GM21367 (cell line): ENCODE measurements at regions not wholly inside any gene's neighbourhood (a gene's known extent, or its start where the extent isn't known, plus 50 kb on each side); places are given as distances from the start of the nearest gene placed in this dataset.
"Not testable (repeated sequence)": the region's sequence is repeated elsewhere in the genome, so short reads cannot be mapped to it uniquely, and the experiment has no call there.

ENCODE experiments used
- ATAC-seq: cut with Tn5 transposase; IDR thresholded peaks from one replicate; pipeline ENCODE4 v1.9.1; 2021; ENCODE audit not compliant: unreplicated experiment

DNA sequence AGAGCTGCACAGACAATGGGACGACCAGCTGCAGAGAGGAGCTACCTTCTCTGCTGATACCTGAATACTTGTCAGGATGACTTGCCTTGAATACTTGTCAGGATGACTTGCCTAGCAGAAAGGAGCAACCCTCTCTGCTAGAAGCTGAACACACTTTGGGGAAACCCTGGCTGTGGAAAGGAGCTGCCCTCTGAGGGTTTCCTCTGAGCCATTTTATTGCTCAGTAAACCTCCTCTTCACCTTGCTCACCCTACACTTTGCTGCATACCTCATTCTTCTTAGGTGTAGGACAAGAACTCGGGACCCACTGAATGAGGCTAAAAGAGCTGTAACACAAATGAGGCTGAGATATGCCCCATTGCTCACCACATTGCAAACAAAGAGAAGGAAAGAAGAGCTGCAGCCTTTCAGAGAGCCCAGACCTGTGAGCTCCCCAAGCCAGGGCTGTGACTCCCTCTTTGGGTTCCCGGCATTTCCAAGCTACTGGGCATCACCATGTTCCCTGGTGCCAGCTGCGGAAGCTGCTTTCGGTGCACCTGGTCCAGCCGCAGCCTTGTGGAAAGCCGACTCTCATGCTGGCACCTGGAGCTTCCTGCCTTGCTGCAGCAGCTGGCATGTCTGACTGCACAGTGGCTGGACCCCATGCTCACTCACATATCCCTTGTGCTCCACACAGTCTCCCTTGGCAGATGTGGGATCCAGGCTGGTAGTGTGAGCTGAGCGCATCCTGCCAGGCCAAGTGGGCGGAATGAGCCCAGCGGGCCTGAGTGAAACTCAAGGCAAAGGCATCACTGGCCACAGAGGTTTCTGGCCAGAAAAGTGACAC lies 106.7 kb upstream of the AHI1 start:
- ATAC-seq = no peak

- ATAC-seq = no peak
Observed at GRCh38 chr6:135605278-135605790, 107.8 kb upstream of the AHI1 start.

DNA sequence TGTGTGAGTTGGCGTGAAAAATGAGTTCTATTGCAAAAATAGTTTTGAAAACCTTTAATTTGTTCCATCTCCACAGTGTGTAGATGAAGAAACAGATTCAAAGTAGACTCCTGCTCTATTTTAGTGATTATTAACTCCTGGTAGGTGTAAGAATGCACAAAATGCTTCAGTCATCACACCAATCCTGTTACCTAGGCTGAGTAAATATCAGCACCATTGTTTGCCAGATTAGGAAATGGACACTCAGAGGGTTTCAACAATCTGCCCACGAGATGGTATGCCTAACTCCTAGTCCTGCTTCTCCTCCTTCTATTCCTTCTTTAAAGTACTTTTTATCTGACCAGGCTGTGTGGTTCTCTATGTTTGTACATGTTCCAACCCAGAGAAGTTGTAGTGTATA lies 108.9 kb upstream of the AHI1 start:
- ATAC-seq = no peak

- no peak for ATAC-seq
Observed at GRCh38 chr6:135608031-135608430, 110.5 kb upstream of the AHI1 start.

DNA sequence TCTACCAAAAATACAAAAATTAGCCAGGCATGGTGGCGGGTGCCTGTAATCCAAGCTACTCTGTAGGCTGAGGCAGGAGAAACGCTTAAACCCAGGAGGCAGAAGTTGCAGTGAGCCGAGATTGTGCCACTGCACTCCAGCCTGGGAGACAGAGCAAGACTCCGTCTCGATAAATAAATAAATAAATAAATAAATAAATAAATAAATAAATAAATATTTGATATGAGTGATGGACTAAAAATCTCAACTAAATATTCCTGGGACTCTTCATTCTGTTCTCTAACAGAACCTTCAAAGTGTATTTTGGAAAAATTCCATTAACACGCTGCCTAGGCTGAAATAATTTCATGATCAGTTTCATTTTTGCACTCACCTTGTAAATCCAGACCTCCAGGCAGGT lies 112.7 kb upstream of the AHI1 start:
- not testable (repeated sequence) for ATAC-seq

GRCh38 chr6:135616655-135617054 lies 119.1 kb upstream of the AHI1 start:
- no peak for ATAC-seq

DNA sequence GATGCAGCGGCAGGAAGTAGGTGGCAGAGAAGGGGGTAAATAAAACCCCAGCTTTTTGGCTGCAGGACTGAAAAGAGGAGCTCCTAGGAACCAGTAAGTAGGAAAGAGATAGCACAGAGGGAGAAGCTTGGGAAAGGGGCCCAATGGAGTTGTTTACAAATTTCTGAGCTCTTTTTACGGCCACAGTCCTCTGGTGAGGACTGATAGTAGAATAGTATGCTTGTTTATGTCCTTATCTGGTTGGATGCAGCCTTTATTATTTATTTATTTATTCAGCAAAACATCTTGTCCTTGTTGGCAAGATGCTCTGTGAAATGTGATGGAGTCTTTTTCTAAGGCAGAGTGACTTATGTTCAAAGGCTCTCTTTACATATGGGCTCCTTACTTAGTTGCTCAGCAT lies 119.7 kb upstream of the AHI1 start:
- ATAC-seq = no peak

GRCh38 chr6:135622081-135622480 lies 124.5 kb upstream of the AHI1 start:
- ATAC-seq = no peak

- ATAC-seq = no peak
Observed at GRCh38 chr6:135623979-135624378, 126.4 kb upstream of the AHI1 start.

DNA sequence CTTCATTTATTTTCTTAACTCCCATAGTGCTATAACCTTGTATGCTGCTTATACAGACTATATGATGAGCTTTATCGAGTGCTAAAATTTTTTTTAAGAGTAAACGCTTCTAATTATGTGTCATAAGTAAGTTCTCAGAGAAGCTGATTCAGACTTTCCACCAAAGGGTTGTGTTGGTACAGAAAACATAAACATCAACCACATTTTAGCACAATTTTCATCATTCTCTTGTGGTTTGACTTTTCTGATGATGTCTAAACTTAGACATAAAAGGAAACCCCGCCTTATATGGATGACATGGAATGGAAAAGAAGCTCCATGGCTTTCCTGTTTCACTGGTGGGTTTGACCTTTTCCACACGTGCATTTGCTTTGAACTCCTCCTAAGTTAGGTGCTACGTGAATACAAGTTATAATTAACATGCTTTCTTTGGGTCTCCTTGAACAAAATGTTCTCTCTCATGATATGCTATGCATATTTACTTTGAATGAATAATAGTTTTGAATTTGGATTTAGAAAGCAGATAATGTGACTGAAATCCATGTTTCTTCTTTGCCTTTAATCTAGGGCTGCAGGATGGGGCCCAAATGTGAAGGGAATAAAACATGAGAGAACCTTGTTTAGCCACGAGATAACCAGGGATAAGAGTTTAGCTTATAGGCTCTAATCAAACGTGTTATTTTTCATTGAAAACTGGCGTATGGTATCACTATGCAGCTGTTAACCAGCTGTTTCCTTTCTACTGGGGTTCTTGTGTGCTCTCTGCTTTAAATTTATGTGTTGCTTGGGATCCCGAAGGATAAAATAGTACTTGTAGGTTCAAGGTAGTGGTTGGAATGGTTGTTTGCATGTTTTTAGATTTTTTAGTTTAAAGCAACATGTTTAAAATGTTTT lies 127.1 kb upstream of the AHI1 start:
- ATAC-seq = no peak

DNA sequence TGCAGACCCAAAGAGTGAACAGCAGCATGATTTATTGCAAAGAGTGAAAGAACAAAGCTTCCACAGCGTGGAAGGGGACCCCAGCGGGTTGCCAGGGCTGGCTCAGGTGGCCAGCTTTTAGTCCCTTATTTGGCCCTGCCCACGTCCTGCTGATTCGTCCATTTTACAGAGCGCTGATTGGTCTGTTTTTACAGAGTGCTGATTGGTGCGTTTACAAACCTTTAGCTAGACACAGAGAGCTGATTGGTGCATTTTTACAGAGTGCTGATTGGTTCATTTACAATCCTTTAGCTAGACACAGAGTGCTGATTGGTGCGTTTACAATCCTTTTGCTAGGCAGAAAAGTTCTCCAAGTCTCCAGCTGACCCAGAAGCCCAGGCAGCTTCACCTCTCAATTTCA lies 128.5 kb upstream of the AHI1 start:
- not testable (repeated sequence) for ATAC-seq

GRCh38 chr6:135627092-135627715 lies 129.7 kb upstream of the AHI1 start:
- ATAC-seq = peak; percentile 59

DNA sequence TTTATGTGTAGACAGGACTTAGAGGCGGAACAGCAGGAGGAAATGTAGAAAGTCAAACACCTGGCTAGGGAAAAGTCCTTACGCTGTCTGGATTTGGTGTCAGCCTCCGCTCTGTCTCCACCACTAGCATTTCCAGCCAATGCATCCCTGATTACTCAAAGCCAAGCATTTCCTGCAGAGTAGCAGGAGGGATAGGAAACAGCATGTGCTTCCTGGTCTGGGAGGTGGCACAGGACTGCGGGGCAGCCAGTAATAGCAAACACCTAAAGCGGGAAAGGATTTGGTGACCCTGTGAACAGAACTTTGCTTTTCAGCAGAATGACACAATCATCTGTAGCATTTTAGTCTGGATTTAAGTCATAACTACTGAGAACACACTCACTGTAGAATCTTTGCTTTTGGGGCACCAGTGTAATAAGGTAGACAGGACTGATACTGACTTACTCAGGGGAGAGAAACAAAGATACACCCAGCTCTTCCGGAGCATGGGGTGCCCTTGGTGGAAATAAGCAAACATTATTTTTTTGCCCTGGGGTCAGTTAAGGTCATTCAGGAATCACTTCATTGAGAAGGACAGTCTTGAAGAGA lies 133.3 kb upstream of the AHI1 start:
- ATAC-seq = no peak

DNA sequence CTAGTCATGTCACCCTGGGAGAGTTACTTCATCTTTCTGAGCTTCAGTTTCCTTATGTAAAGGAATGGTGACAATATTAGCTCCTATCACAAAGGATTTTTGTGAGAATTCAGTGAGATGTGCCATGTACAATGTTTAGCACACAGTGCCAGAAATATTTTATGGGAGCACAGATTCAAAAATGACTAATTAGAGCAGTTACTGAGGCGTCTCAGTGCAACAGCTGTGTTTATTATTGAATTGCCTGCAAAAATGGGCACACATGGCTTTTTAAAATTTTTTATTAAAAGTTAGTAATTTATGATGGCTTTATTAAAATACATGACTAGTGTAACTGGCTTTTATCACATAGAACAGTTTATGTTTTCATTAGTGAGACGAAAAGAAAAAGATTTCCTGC lies 134.3 kb upstream of the AHI1 start:
- ATAC-seq = no peak

GRCh38 chr6:135633573-135633972 lies 136.0 kb upstream of the AHI1 start:
- ATAC-seq = no peak

GRCh38 chr6:135637701-135638100 lies 140.2 kb upstream of the AHI1 start:
- ATAC-seq = no peak

DNA sequence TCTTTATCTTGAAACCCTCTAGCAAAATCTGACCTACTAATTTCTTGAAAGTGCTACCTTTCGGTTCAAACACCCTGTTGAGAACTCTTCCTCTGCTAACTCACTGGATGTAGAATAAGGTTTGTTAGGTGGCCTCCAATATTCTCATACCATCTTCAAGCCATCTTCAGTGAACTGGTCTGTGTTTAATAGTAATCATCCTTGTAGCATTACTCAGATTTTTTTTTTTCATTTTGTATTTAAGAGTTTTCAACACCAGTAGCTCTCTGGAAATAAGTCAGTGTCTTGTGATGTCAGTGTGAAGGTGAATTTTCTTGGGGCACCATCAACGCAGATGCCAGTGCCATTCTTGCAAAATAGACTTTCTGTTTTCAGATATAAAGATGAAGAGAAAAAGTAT lies 140.6 kb upstream of the AHI1 start:
- no peak for ATAC-seq

DNA sequence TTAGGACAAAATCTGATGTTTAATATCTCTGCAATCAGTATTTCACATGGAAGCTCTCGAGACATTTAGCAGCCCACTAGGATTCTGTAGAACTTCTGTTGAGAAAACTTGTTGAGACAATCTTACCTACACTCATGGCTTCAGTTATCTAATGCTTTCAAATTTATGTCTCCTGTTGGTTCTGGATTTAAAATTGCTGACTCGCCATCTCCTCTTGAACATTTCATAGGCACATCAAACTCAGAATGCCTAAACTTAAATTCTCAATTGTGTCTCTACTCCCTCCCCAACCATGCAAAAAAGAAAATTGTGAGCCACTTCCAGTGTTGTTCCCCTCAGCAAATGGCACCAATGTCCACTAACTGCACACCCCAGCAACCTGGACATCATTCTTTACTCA lies 142.5 kb upstream of the AHI1 start:
- ATAC-seq = no peak

DNA sequence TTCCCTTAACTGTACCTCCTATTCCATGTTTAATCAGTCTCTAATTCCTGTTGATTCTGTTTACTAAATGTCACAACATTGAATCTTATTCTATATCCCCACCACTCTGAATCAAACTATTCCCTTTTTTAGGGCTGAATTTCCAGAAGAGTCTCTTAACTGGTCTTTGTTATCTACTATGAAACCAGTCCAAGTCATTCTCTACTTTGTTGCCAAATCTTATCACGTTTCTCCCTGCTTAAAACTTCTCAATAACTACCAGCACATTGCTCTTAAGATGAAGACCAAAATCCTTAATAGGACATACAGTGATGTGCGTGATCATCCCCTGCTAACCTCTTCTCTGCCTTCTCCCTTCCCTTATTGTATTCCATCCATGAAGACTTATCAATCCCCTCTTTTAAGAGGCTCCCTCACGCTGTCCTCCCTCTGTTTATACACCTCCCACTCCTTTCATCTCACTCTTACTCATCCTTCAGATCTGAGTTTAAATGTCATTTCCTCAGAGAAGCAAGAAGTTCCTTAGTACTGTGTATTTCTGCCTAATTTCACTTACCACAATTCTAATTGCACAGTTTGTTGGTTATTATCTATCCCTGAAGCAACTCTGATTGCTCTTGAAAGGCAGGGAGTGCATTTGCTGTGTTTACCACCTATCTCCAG lies 143.0 kb upstream of the AHI1 start:
- no peak for ATAC-seq

- no peak for ATAC-seq
Observed at GRCh38 chr6:135642912-135643311, 145.4 kb upstream of the AHI1 start.

DNA sequence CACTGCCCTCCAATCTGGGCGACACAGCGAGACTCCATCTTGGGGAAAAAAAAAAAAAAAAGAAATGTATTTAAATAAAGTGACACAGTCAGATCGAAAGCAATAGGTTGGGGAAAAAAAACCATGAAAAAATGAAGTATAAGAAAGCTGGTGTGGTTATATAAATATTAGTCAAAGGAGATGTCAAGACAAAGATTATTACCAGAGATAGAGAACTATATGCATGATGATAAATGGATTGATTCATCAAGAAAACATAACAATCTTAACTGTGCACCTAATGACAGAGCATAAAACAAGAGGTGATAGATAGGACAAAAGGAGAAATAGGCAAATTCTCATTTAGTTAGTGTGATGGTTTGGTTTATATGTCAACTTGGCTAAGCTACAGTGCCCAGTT lies 146.9 kb upstream of the AHI1 start:
- ATAC-seq = no peak
